ENCODE measurements at regions not wholly inside any gene's neighbourhood (a gene's known extent, or its start where the extent isn't known, plus 50 kb on each side); places are given as distances from the start of the nearest gene placed in this dataset.

GRCh38 chr12:115756271-115756670 lies 521.2 kb downstream of the MED13L start:
- no peak for DNase-seq

- no peak for DNase-seq
Observed at GRCh38 chr12:115755725-115756085, 521.8 kb downstream of the MED13L start.

DNA sequence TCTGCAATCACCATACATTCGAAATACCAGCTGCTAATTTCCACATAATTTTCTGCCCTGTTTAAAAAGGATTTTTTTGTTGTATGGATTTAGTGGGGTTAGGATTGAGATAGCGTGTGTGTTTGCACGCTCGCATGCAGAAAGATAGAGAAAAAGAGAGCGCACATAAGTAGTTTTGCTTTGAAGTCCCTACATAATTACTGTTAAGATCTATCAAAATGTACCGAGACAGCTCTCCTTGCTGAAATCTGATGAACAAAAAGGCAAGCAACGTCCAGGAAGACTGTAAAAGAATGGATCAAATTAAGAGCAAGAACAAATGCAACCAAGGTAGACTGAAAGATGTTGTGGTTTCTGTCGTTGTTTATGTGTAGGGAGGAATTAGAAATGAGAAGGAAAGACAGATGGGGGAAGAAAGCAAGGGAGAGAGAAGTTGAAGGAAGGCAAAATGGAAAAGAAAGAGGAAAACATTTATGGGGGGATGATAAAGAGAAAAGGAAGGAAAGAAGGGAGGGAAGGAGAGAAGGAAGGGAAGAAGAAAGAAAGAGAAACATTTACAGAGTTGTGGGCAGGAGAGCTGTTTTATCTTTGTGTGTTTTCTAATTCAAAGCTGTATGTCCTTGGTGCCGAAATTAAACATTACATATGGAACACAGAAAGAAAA lies 522.3 kb downstream of the MED13L start:
- DNase-seq, result no peak

- peak; percentile 6 to 43 for DNase-seq
Observed at GRCh38 chr12:115752913-115753726, 524.4 kb downstream of the MED13L start.

DNA sequence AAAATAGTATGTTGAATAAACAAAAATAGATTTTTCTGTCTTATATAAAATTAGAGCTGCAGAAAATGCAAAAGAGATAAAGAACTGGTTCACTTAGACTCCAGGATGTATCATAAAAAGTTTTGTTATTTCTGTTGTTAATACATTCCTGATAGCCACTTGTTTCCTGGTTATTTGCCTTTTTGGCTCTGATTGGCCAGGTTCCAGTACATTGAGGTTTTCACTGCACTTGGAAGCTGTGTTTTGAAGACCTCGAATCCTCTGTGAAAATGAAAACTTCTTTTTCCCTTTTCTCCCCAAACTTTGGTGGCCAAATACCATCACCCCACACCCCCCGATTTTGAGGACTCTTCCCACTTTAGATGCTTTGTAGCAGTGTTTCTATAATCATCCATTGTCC lies 525.3 kb downstream of the MED13L start:
- no peak for DNase-seq

GRCh38 chr12:115750340-115750739 lies 527.2 kb downstream of the MED13L start:
- DNase-seq, result no peak

GRCh38 chr12:115749071-115749841 lies 528.2 kb downstream of the MED13L start:
- DNase-seq, result no peak

- no peak for DNase-seq
Observed at GRCh38 chr12:115740586-115741155, 536.8 kb downstream of the MED13L start.

DNA sequence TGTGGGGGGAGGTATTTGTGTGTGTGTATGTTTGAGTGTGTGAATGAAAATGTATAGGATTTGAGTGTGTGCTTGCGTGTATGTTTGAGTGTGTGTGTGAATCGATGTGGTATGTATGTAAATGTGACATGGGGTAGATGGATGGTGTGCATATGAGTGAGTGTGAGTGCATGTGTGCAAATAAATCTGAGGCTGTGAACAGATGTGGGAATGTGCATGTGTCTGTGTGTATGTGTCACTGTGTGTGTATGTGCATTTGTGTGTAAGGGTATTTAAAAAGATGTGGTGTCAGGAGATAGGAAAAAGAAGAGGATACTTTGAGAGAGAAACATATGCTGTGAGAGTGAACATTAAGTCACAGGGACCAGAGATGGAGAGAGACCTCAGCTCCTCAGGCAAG lies 539.6 kb downstream of the MED13L start:
- no peak for DNase-seq

DNA sequence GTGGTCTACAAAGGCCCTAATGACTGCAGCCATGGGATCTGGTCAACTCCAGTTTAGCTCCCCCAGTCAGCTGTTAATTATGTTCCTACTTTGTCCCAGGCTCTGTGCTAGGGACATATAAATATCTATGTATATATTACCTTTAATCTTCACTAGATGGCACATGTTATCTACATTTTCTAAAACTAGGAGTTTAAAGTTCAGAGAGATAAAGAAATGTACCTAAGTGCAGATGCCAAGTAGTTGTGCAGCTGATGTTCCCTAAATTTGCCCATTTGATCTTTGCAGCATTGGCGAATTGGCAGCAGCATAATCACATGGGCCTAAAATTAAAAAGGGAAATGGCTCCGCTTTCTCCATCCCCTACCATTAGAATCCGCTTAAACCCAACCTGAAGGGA lies 541.1 kb downstream of the MED13L start:
- no peak for DNase-seq

DNA sequence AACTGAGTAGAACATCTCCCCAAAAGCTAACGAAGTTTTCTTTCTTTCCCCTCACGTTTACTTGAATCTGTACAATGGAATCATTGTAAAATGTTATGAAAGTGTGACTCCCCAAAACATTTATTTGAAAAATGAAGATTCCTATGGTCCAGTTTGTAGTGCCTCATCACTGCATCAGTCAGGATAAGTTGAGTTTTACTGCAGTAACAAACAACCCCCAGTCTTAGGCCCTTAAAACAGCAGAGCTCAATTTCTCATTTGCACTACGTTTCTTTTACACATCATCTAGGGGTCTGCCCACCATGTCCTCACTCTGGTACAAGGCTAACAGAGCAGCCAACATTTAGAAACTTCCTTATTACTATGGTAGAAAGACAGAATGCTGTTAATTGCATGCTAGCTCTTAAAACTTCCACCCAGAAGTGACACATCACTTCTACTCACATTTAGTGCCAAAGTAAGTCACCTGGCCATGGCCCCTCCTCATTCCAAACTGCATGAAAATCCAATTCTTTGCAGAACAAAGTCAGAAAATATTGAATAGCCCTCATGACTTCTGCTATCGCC lies 546.4 kb downstream of the MED13L start:
- no peak for DNase-seq

DNA sequence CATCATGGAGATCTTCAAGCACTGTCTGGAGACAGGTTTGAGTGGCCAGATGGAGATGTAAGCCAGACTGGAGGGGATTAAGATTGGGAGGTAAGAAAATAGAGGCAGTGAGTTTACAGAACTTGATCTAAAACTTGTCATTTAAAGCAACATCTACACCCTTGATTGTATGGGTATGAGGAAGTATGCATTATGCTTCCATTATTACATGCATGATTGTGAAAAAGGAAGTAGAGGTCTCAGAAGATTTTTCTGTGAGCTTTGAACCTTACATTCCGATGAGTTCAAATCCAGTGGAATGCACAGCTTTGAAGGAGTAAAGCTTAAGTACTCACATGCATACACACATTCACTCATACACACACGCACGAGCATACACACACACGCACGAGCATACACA lies 550.8 kb downstream of the MED13L start:
- DNase-seq, result no peak

DNA sequence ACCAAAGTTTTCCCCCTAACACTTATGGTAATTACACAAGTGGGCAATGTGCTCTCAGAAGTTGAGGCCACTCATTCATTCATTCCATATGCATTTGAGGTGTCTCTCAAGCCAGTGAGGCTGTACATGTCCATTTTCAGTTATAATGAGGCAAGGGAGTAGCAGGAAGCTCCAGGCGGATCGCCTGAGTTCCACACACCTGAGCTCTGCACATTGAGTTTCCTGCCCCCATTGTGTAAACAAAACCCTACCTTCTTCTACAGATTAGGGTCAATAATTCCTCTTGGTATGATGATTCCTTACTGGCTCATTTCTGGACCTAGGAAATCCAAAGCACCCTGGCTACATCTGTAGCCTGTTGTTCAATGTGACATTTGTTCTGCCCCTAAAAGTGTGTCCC lies 555.3 kb downstream of the MED13L start:
- DNase-seq, result no peak

DNA sequence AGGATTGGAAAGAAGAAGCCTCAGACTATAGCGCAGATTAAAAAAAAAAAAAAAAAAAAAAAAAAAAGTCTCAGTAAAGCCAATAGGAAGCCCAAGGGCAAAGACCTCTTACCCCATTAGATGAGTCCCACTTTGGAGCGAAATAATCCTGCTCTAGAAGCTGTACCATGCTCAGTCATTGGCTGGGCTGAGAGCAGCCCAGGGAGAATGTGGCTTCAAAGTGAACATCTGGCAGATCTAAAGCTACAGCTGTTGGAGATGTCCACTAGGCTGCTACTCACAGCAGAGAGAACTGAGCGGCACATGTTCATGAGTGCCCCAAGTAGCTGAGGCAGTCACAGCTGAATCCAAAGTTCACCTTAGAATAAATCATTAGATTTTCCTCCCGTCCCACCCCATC lies 560.9 kb downstream of the MED13L start:
- DNase-seq, result no peak

GRCh38 chr12:115712676-115713075 lies 564.8 kb downstream of the MED13L start:
- no peak for DNase-seq

- DNase-seq, result peak in 1 of 2 experiments; percentile 13
Observed at GRCh38 chr12:115710104-115710564, 567.4 kb downstream of the MED13L start.

DNA sequence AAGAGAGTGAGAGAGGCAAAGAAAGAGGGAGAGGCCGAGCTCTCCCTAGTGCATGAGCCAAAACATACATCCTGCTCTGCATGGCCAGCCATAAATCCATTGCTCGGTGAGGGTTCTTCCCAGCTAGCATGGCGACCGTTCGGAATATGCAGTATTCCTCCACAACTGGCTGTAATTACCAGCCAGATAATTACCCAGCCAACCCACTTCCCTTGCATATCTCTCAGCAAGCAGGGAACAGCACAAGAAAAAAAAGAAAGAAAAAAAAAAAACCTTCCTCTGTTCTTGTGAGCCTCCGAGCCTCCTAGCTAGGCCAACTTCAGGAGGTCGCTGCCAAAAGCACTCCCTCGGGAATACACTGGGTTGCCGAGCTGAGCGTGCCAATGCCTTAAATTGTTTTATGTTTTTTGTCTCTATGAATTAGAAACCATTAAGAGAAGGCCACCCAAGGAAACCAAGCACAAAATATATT lies 567.9 kb downstream of the MED13L start:
- DNase-seq, result peak; percentile 27 to 52

- DNase-seq, result no peak
Observed at GRCh38 chr12:115708801-115709200, 568.7 kb downstream of the MED13L start.

GRCh38 chr12:115700896-115701465 lies 576.5 kb downstream of the MED13L start:
- DNase-seq, result no peak

DNA sequence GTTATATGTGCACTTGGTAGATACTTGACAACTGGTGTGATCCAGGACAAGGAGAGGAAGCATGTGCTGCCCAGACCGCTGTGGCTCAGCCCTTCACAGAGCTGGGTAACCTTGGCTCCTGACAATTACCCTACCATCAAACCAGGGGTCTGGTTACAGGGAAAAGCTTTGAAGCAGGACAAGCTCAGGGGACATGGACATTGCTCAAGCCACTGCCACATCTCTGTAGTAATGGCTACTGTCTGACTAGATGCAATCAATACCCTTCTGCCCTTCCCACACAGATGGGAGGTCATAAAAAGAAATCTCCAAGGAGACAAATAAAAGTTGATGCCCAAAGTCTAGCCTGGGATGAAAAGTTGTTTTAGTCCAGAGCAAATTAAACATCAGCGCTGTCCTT lies 577.4 kb downstream of the MED13L start:
- no peak for DNase-seq

- DNase-seq, result no peak
Observed at GRCh38 chr12:115698257-115698656, 579.2 kb downstream of the MED13L start.

DNA sequence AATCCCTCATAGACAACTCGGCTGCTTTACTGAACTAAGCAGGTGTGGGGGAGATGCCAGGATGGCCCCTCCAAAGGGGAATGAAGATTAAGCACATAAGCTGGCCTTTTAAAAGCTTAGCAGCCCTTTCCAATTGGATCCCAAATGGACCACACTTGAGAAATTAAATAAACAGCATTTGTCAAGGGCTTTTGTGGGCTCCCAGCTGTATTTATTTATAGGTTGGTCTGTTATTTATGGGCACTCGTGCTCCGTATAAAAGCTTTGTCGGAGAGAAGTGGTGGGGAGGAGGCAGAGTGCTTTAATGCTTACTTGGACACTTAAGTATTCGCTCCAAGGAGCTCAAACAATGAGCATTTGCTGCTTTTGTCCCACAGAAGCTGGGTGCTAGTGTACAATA lies 580.2 kb downstream of the MED13L start:
- DNase-seq, result no peak

- no peak for DNase-seq
Observed at GRCh38 chr12:115694564-115694963, 582.9 kb downstream of the MED13L start.
